AG09319 (cell line): ENCODE measurements at regions not wholly inside any gene's neighbourhood (a gene's known extent, or its start where the extent isn't known, plus 50 kb on each side); places are given as distances from the start of the nearest gene placed in this dataset.

Experiments
- DNase-seq: peaks from one replicate; pipeline ENCODE4 v3.0.0-alpha.2; 2010; ENCODE audit warnings: low read depth; ENCODE audit errors: extremely low read depth
- TF ChIP-seq, protein P1 (sequence below): IDR thresholded peaks from 2 replicates; pipeline ENCODE4 v1.5.1; 2011; ENCODE audit warnings: low read depth, mild to moderate bottlenecking, inconsistent platforms, low read length, moderate library complexity

DNA sequence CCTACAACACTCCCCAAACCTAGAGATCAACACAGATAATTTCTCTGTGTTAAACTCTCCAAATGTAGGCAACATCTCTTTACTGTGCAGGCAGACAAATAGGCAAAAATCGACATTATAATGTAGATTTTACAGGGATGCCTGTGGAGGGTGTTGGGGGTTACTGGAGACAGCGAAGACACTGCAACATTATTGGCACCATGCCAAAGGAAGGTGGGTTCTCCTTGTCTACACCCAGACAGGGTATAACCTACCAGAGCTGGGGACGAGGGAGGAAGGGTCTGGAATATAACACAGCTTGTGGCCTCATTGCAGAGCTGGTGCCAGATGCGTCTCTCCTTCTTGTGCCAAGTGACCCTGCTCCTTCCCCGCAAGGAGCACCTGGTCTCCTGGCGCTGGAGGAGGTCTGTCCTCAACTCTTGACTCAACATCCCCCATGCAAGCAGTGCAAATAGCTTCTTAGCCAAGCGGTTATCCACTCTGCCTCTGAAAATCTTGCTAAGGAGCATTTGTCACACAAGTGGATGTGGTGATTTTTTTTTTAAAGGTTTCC is 404.0 kb downstream of the PRDM2 start:
- DNase-seq = no peak

DNA sequence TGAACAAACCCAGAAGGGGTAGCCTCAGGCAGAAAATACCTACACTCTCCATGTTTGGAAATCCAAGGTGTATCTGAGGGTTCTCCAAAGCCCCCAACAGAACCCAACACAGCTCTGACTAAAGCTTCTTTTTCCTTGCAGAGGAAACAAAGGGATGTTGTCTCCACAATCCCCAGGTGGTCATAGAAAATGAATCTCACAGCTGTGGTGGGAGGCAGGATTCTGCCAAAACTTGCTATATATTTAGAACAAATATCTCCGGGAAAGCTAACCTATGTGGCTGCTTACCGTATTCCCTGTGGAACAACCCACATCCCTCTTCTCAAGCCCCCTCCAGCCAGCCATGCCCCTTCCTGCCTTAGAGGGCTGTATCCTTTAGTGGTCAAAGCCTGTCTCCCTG is 406.1 kb downstream of the PRDM2 start:
- DNase-seq = no peak
- TF ChIP-seq, protein P1, sequence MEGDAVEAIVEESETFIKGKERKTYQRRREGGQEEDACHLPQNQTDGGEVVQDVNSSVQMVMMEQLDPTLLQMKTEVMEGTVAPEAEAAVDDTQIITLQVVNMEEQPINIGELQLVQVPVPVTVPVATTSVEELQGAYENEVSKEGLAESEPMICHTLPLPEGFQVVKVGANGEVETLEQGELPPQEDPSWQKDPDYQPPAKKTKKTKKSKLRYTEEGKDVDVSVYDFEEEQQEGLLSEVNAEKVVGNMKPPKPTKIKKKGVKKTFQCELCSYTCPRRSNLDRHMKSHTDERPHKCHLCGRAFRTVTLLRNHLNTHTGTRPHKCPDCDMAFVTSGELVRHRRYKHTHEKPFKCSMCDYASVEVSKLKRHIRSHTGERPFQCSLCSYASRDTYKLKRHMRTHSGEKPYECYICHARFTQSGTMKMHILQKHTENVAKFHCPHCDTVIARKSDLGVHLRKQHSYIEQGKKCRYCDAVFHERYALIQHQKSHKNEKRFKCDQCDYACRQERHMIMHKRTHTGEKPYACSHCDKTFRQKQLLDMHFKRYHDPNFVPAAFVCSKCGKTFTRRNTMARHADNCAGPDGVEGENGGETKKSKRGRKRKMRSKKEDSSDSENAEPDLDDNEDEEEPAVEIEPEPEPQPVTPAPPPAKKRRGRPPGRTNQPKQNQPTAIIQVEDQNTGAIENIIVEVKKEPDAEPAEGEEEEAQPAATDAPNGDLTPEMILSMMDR = no peak

More for the DNA sequence above, 404.0 kb downstream of the PRDM2 start:
- TF ChIP-seq, protein P1 = no peak

DNA sequence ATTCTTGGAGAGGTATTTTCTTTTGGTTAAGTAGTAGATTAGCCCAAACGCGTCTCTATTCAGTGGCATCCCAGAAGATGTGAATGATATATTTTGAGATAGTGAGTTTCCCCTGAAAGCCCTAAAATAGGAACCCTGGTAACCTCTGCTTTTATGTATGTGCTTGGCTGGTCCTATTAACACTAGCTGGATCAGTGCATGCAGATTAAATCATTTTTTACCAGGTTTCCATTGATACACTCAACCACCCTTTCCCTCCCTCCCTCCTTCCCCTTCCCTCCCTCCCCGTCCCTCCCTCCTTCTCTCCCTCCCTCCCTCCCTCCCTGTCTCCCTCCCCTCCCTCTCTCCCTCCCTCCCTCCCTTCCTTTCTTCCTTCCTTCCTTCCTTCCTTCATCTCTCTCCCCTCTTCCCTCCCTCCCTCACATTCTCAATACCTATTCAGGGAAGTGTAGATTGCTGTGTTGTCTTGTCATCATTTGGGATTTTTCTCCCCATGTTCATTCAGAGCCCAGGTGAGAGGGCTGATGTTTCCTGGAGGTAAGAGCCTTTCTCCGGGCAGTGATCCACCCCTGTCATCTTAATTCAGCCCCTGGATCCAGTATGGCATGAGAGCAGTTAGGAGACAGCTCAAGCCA is 406.8 kb downstream of the PRDM2 start:
- no peak for DNase-seq
- TF ChIP-seq, protein P1 = no peak

DNA sequence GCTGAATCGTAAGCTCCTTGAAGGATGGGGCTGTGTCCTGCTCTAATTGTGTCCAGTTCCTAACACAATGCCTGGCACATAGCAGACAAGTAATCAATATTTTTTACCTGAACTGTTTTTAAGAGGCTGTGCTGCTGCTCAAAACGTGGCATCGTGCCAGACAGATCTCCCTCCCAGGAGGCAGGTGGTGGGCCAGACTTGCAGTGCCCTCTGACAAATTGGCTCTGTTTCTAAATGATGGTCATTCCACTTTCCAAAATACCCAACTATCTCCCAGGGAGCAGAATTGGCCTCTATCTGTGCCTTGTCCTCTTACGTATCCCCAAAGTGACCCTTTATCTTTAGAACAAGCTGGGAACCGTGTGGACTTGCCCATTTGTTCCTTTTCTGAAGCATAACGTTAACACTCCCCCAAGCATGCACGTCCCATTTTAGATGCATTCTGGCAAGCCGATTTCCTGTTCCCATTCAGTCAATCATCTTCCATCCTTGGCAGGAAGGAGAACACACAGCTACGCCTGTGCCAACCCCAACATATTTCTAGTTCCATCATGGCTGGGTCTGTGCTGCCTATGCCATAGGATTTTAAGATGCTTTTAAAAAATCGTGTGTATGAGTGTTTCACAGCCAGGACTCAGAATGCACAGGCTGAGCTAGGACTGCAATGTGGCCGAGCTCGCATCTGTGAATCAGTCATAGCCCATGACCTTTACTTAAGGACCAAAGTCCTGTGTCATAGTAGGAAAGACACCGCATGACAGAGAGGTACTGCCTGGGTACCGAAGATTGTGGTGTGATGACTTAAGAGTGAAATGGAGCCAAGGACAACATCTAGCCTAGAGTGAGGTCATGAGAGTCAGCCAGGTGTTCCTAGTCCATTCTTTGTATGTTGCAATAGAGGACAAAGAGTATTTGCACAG is 408.6 kb downstream of the PRDM2 start:
- DNase-seq = no peak
- TF ChIP-seq, protein P1 = no peak

DNA sequence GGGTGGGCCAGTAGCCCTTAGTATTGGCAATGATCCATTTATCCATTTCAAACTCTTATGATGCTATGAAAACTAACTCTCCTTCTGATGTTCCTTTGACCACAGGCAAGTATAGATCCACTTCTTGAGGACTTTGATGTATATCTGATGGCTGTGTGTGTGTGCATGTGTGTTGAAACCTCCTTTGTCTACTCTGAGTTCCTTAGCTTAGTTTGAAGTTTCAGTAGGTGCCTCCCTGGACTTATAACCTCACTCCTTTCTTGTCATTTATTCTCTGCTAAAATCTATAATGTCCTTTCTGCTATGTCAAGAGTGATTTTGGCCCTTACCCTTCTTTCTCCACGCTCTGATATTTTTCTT is 409.3 kb downstream of the PRDM2 start:
- TF ChIP-seq, protein P1 = no peak
- no peak for DNase-seq

DNA sequence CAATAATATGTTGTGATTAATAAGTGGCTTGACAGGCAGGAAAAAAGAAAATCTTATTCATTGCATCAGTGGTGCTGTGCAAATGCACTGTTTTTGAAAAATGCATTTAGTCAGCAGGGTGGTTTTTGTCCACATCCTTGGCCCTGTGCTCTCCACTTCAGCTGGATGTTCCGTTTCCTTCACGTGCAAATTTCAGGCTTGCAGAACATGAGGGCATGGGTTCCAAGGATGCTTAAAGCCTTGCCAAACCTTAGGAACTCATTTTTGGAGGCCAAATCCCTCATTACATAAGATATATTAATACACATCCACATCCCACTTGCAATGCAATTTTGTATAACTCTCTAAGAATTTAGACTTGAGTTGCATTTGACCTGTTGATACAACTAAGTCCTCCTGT is 410.1 kb downstream of the PRDM2 start:
- TF ChIP-seq, protein P1 = no peak
- DNase-seq = no peak

DNA sequence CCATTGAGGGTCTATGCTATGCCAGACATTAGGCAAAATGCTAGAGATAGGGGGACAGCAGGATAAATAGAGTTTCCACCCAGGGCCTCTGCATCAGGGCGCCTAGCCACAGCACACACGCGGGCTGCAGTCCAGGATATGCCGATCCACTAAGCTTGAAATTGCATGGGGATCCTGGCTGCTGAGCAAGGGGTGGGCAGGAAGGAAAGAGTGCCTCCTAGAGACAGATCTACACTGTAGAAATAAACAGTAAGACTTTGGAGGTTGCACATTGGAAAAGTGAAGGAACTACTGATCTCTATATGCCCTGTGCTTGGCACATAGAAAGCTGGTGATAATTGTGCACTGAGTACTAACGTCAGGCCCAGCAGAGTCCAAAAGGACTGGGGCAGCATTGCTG is 411.1 kb downstream of the PRDM2 start:
- TF ChIP-seq, protein P1 = no peak
- no peak for DNase-seq
